ENCODE measurements at regions not wholly inside any gene's neighbourhood (a gene's known extent, or its start where the extent isn't known, plus 50 kb on each side); places are given as distances from the start of the nearest gene placed in this dataset.

DNA sequence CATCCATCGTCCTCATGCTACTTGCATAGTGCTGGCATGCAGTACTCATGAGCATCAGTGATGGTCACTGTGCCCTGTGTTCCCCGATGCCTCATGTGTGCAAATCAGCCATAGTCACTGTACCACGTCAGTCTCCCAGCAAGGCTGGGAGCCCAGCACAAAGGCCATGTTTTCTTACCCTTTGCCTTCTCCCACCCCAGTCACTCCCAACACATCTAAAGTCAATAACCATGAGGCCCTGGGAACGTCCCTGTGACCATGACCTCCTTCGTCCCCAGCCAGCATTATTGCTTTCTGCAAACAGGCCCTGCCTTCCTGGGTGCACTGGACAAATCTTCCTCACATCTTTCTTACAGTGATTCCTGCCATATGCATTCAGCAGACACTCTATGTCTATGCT lies 406.1 kb downstream of the ICE1 start:
- no peak for DNase-seq (ENCODE audit: low spot score)
- in situ Hi-C loops (cut with MboI; ENCODE audit: low sequenced_read_pairs, unreplicated experiment), result no loop called here

DNA sequence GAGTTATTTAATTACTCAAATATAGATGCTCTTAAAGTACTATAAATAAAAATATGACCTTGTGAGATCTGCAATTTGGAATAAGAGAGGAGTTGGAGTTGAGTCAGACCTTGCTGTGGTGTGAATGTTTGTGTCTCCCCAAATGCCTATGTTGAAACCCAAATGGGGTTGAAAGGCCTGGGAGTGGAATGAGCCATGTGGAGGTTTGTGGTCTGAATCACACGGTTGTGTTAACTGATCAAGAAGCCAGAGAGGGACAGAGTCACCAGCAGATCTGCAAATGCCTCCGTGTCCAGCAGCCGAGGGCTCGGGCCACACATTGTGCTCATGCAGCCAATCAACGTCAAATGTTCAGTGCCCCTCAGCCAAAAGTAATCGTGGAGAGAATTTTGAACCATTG lies 404.4 kb downstream of the ICE1 start:
- TF ChIP-seq, protein P1, sequence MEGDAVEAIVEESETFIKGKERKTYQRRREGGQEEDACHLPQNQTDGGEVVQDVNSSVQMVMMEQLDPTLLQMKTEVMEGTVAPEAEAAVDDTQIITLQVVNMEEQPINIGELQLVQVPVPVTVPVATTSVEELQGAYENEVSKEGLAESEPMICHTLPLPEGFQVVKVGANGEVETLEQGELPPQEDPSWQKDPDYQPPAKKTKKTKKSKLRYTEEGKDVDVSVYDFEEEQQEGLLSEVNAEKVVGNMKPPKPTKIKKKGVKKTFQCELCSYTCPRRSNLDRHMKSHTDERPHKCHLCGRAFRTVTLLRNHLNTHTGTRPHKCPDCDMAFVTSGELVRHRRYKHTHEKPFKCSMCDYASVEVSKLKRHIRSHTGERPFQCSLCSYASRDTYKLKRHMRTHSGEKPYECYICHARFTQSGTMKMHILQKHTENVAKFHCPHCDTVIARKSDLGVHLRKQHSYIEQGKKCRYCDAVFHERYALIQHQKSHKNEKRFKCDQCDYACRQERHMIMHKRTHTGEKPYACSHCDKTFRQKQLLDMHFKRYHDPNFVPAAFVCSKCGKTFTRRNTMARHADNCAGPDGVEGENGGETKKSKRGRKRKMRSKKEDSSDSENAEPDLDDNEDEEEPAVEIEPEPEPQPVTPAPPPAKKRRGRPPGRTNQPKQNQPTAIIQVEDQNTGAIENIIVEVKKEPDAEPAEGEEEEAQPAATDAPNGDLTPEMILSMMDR (IDR thresholded peaks at IDR 0.05; ENCODE audit: borderline replicate concordance, control extremely low read depth, extremely low read depth, insufficient read depth, missing control alignments), result no peak
- in situ Hi-C loops (cut with MboI; ENCODE audit: low sequenced_read_pairs, unreplicated experiment), result no loop called here
- no peak for DNase-seq (ENCODE audit: low spot score)

More for the DNA sequence above, 406.1 kb downstream of the ICE1 start:
- TF ChIP-seq, protein P1 (IDR thresholded peaks at IDR 0.05; ENCODE audit: borderline replicate concordance, control extremely low read depth, extremely low read depth, insufficient read depth, missing control alignments), result no peak

DNA sequence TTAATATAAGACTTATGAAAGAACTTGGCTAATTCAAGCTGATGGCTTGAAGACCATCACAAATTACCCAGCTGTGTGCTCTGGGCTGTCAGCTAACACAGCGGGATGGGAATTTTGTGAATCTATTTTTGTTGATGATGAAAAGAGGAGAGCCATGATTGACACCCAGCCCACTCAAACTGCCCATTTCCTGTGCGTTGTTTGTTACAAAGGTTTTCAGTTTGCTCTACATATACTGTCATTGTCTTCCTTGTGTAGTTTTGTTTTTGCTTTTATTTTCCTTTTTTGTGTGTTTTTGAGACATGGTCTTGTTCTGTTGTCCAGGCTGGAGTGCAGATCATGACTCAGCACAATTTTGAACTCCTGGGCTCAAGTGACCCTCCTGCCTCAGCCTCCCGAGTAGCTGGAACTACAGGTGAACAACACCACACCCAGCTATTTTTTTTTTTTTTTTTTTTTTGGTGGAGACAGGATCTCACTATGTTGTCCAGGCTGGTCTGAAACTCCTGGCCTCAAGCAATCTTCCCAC lies 400.3 kb downstream of the ICE1 start:
- TF ChIP-seq, protein P1 (IDR thresholded peaks at IDR 0.05; ENCODE audit: borderline replicate concordance, control extremely low read depth, extremely low read depth, insufficient read depth, missing control alignments), result no peak
- no peak for DNase-seq (ENCODE audit: low spot score)
- in situ Hi-C loops (cut with MboI; ENCODE audit: low sequenced_read_pairs, unreplicated experiment), result no loop called here

DNA sequence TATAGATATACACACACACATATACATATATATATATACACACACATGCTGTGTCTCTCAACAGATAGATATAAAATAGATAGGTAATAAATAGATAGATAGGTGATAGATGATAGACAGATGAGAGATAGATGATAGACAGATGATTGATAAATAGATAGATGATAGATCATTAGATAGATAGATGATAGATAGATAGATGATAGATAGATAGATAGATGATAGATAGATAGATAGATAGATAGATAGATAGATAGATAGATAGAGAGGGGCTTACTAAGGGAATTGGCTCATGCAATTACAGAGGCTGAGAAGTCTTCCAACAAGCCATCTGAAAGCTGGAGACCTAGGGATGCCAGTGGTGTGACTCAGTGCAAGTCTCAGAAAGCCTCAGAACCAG lies 394.5 kb downstream of the ICE1 start:
- no peak for DNase-seq (ENCODE audit: low spot score)
- in situ Hi-C loops (cut with MboI; ENCODE audit: low sequenced_read_pairs, unreplicated experiment), result no loop called here
- TF ChIP-seq, protein P1 (IDR thresholded peaks at IDR 0.05; ENCODE audit: borderline replicate concordance, control extremely low read depth, extremely low read depth, insufficient read depth, missing control alignments), result no peak

DNA sequence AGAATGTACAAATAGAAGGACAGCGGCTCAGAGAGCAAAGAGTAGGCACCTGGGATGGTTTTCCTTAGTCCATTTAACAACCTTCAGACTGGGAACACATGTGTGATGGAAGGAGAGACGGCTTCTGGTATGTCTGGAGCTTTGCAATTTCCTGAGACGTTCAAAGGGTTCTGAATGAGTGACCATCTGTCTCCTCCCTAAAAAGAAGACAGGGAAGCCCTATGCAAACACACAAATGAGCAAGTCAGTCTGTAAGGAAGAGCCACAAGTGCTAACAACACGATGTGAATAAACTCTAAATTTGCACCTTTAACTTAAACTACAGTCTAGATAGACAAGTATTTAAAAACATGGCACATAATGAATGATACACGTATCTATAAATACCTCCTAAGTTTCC lies 391.0 kb downstream of the ICE1 start:
- TF ChIP-seq, protein P1 (IDR thresholded peaks at IDR 0.05; ENCODE audit: borderline replicate concordance, control extremely low read depth, extremely low read depth, insufficient read depth, missing control alignments), result no peak

DNA sequence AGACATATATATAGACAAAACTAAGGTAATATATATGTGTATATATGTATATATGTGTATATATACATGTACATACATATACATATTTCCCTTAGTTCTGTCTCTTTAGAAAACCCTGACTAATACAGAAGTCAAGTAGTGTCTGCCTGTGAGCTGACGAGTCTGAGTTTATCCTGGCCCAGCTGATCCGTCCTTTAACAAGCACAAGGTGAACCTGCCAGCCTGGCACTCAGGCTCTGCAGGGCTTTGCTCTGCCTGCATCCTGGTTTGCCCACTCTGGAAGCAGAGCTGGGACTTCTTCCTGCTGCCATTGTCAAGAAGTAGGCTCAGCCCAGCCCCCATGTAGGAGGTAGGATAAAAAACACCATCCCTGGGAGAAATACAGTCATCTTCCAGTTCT lies 388.0 kb downstream of the ICE1 start:
- TF ChIP-seq, protein P1 (IDR thresholded peaks at IDR 0.05; ENCODE audit: borderline replicate concordance, control extremely low read depth, extremely low read depth, insufficient read depth, missing control alignments), result no peak
- no peak for DNase-seq (ENCODE audit: low spot score)
- in situ Hi-C loops (cut with MboI; ENCODE audit: low sequenced_read_pairs, unreplicated experiment), result no loop called here

More for the DNA sequence above, 391.0 kb downstream of the ICE1 start:
- in situ Hi-C loops (cut with MboI; ENCODE audit: low sequenced_read_pairs, unreplicated experiment), result no loop called here
- no peak for DNase-seq (ENCODE audit: low spot score)

Data from GM13976 (cell line).